Medulla oblongata (tissue), 1 donor: ENCODE measurements at regions not wholly inside any gene's neighbourhood (a gene's known extent, or its start where the extent isn't known, plus 50 kb on each side); places are given as distances from the start of the nearest gene placed in this dataset.
"Not testable (repeated sequence)": the region's sequence is repeated elsewhere in the genome, so short reads cannot be mapped to it uniquely, and the experiment has no call there.

Source experiments
- DNase-seq: peaks from one replicate; pipeline ENCODE4 v3.0.0-alpha.2; 2015; ENCODE audit errors: extremely low spot score

DNA sequence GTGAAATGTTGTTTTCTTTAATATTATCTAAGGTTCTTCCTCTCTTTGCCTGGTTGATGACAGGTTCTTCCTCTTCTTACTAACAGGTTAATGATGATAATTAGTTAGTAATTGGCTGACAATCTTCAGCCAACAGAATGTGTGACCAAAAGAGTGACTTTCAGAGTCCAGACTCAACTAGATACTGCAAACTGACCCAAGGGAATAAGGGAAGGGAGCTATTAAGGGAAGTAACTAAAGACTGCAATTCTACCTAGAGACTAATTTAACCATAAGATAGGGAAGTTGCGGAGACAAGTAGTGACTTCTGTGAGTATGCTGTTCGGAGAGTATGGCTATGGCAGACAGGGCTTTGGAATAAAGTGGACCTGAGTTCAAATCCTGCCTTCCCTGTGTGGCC, 127.3 kb upstream of the TACR1 start:
- no peak for DNase-seq

- no peak for DNase-seq
Observed at GRCh38 chr2:75325594-75325993, 126.3 kb upstream of the TACR1 start.

DNA sequence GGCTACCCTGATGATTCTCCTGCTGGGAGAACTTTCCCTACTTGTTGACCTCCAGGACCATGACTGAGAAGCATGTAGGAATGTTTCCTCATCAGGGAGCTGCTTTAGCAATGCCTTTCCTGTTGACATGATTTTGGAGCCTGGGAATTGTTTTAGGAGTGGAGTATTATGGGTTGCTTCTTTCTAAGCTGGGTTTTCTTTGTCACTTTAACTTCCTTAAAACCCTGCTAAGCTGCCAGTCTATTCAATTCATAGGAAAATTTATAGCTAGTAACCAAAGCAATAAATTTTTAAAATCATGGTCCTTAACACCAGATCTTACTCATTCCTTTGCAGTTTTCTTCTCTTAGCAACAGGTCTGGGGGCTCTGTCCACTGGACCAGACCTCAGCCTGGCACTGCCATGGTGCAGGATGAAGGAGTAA, 125.6 kb upstream of the TACR1 start:
- DNase-seq = no peak

DNA sequence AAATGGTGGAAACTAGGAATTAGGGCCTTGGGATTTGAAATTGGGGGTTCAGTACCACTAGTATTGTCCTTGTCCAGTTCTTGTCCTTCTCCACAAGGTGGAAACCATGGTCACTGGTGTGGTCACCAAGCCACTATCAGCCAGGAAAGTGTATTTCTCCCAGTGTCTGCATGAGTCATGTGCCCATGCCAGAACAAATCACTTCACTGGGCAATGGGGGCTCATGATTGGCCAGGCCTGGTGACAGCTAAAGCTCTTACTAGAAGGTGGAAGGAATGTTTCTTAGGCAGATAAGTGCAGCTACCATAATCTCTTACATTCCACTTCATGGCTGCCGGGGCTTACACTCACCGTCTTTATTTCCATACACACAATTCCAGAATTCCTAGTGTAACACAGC, 124.8 kb upstream of the TACR1 start:
- DNase-seq = no peak

DNA sequence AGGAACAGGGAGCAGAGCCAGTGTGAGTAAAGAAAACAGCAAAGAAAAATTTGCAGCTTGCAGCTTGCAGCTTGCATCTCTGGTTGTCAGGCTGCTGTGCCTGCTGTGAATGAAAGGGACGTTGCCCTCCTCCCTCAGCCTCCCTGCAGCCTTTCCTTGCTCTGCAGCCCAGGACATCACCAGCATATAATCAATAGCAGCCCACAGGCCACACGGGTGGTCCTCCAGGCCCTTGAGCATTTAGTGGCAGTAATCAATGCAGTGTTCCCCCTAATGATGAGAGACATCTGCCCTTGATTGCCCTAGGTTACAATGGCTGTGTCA, 122.2 kb upstream of the TACR1 start:
- no peak for DNase-seq

DNA sequence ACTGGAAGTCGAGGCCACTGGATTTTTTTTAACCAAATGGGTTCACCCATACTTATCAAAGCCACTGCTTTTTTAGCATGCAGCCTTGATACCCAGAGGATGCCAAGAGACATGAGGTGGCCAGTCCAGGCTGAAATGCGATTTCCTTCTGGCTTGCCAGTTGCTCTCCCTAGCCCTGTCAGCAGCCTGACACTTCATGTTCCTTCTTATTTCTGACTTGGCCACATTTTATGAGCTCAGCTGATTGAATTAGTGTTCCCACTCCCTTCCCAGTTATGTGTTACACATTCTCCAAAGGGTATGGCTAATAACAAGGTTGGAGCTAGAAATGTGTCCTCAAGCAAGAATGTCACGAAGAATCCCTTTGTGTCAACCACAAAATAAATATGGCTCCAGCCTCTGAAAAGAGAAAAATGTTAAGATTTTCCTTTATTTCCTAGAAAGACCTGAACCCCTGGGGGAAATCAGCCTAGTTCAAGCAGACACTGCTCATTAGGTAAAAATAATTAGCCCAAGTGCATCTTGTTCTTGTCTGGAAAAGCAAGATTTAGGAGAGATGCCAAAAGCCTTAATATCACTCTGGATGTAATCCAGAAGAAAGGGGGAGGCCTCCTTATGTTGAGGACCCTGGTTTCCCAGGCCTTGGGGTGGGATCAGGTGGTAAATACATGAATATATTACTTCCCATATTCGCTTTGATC, 121.7 kb upstream of the TACR1 start:
- no peak for DNase-seq

GRCh38 chr2:75319951-75320350, 120.6 kb upstream of the TACR1 start:
- DNase-seq = no peak

DNA sequence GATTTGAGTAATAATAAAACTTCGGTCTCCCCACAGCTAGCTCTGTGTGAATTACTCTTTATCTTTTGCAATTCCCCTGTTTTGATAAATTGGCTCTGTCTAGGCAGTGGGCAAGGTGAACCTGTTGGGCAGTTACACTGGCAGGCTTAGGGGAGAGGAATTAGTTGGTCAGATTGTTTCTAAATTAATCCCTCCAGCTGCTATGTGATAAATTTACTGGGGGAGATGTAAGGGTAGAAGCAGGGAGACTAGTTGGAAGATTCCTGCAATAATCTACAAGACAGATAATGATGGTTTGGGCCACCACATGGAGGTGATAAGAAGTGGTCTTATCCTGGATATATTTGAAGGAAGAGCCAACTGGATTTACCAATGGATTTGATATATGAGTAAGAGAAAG, 118.5 kb upstream of the TACR1 start:
- no peak for DNase-seq

- DNase-seq = no peak
Observed at GRCh38 chr2:75317316-75317715, 118.0 kb upstream of the TACR1 start.

- DNase-seq = no peak
Observed at GRCh38 chr2:75315436-75315835, 116.1 kb upstream of the TACR1 start.

DNA sequence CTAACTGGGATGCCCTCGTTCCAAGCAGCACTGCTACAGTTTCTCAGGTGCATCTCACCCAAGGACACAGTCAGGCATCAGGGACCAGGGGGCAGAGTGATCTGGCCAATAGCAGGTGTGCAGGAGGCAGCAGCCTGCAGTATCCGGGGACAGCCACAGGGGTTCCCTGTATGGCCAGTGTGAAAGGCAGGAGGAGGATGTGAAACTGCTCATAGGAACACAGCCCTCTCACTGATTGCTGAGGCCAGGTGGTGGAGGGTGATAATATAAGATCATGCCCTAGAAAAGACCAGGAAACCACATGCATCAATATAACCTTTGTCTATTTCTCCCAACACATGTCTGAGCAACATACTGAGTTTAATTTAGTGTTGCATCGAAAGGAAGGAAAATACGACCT, 112.7 kb upstream of the TACR1 start:
- DNase-seq = no peak

- no peak for DNase-seq
Observed at GRCh38 chr2:75311521-75311920, 112.2 kb upstream of the TACR1 start.

GRCh38 chr2:75310876-75311275, 111.6 kb upstream of the TACR1 start:
- no peak for DNase-seq

GRCh38 chr2:75309596-75310463, 110.5 kb upstream of the TACR1 start:
- no peak for DNase-seq

- no peak for DNase-seq
Observed at GRCh38 chr2:75303227-75303626, 103.9 kb upstream of the TACR1 start.

DNA sequence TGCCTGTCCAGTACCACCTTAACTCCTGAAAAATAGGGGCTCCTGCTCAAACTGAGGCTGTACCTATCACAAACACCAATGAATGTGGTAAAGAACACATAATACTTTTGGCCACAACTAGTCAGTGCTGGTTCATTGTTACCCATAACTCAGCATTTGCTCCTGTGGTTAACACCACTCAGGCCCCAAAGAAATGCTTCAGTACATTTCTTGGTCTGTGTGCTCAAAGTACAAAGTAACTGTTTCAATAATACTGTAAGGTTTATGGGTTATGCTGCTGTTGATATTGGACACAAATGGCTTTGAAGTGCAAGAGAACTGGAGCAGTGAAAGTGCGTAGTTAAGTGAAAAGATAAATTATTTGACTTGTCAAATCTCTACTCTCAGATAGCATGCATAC, 95.0 kb upstream of the TACR1 start:
- DNase-seq = no peak

GRCh38 chr2:75292826-75293225, 93.5 kb upstream of the TACR1 start:
- no peak for DNase-seq

DNA sequence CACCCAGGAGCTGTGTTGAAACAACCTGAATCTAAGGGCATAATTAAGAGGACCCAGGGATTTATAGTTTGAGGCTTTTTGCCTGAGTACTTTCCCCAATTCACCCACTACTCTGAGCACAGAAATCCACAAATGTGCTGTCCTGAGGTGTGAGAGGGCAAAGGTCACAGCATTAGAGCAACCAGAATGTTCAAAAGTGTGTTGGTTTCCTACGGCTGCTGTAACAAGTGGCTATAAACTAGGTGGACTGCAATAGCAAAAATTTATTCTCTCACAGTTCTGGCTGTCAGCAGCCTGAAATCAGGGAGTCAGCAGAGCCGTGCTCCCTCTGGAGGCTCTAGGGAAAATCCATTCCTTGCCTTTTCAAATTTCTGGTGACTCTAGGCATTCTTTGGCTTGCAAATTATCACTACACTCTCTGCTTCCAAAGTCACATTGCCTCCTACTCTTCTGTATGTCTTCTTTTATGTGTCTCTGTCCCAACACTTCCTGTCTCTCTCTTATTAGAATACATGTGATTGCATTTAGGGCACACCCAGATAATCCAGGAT, 91.4 kb upstream of the TACR1 start:
- no peak for DNase-seq

DNA sequence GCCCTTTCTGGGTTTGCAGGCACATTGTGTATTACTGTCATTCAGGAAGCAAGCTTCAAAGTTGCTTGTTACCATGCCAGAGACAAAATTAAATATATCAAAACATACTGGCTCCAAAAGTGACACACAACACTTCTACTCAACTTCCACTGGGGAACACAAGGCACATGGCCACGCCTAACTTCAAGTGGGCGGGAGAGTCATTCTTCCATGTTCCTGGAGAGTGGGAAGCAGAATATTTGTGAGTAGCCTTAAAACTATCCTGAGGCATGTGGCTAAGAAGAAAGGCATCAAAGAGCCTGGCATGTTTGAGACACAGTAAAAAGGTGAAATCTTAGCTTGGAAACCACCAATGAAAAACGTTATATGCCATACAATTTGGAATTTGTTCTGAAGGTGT, 90.5 kb upstream of the TACR1 start:
- no peak for DNase-seq

GRCh38 chr2:75289178-75289577, 89.9 kb upstream of the TACR1 start:
- not testable (repeated sequence) for DNase-seq

DNA sequence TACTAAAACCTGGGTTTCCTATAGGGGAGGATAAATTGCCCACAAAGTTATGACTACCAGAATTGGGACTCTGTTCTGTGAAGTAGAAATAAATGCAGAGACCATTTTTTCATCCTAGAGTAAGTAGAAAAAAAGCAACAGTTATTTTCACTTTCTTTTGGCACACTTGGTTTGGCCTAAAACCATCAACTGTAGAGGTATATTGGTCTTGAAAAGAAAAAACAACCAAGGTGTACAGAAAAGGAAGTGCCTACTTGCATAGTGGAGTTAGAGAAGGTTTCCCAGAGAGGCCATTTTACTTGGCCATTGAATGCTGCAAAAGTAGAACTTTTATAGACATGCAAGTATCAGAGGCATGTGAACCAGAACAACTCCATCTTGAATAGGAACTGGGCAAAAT, 89.4 kb upstream of the TACR1 start:
- no peak for DNase-seq

GRCh38 chr2:75287624-75288316, 88.5 kb upstream of the TACR1 start:
- DNase-seq = peak; percentile 27

DNA sequence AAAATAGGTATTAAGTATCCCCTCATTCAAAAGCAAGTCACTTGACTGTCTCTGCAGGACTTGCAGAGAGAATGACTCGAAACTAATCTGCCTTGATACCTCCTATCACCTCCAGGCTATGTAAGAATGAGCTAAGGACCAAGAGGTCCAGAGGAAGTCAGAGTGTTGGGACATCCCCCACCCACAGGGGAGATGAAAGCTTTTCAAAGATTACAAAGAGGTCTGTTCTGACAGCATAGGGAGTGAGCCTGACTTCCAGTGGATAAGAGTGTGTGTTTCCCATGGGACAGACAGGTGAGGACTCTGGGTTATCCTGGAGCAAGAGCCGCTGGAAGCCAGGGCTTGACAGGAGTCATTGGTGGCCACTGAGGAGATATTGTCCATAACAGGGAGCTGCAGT, 85.0 kb upstream of the TACR1 start:
- DNase-seq = no peak
